ENCODE measurements at regions not wholly inside any gene's neighbourhood (a gene's known extent, or its start where the extent isn't known, plus 50 kb on each side); places are given as distances from the start of the nearest gene placed in this dataset.

DNA sequence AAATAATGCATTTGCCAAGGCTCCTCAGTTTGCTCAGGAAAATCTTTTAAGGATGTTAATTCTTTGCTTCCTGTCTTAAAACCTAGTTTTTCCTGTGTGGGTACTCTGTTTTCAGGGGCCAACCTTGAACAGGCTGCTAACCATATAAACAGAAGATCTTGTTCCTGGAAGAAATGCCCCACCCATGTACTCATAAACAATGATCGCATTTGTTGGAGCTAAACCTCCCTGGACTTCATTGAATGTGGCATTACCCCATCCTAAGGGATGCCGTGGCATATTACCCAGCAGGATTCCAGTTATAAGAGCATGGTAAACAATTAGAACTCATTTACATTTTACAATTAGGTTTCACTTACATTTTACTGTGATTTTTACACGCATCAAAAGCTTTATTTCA, 436.0 kb downstream of the ZNF608 start:
- DNase-seq, result no peak

DNA sequence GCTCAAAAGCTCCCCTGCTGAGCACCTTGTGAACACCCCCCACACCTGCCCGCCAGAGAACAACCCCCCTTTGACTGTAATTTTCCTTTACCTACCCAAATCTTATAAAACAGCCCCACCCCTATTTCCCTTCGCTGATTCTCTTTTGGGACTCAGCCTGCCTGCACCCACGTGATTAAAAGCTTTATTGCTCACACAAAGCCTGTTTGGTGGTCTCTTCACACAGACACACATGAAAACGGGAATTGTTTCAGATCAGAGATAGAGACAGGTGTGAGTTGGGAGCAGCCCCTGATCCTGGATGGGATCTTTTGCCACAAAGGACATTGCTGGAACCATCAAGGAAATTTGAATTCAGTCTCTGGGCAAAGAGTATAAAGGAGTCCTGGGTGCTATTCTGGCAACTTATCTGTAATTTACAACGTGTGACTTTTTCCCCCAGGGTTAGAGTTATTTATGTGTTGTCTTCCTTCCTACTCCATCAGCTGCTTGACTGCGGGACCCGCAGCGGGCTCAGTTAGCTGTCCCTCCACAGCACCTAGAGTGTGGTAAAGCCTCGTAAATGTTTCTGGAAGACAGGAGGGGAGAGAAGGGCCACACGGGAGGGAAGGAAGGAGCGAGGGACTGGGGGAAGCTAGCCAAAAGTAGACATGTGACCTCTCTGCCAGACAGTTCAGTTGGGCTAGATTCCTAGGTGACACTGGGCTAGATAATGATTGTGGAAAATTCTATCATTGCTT, 437.0 kb downstream of the ZNF608 start:
- Histone ChIP-seq H3K9me3 (replicated peaks in 1 of 2; ENCODE audit: control insufficient read depth in 1 of 2, insufficient read depth in 1 of 2, low read length in 2 of 2) (no peaks in the 10 kb centered on the region), H3K4me1 (ENCODE audit: control insufficient read depth in 1 of 2, insufficient read depth in 2 of 2, low read length in 2 of 2) (no peaks in the 10 kb centered on the region), H3K36me3 (replicated peaks in 1 of 2; ENCODE audit: control insufficient read depth in 1 of 2, insufficient read depth in 2 of 2, low read length in 2 of 2) (no peaks in the 10 kb centered on the region), H3K79me2 (ENCODE audit: insufficient read depth, low read length) (no peaks in the 10 kb centered on the region), H3K27ac (ENCODE audit: low read depth in 1 of 2, low read length in 2 of 2) (no peak overlapping the region), H4K20me1 (ENCODE audit: insufficient read depth, low read length) (no peaks in the 10 kb centered on the region), H2AFZ (ENCODE audit: insufficient read depth, low read depth, low read length, poor library complexity, severe bottlenecking) (no peak overlapping the region), H3K27me3 (ENCODE audit: control insufficient read depth in 2 of 2, insufficient read depth in 2 of 2, low read length in 2 of 2) (no peaks in the 10 kb centered on the region), H3K4me2 (replicated peaks; ENCODE audit: extremely low read depth, low read length, poor library complexity, severe bottlenecking) (no peak overlapping the region), H3K4me3 (replicated peaks in 1 of 3; ENCODE audit: low read depth in 2 of 3, low read length in 3 of 3) (no peak overlapping the region), H3K9ac (ENCODE audit: insufficient read depth, low read length, poor library complexity, severe bottlenecking) (no peak overlapping the region)
- no peak for TF ChIP-seq CTCF (IDR thresholded peaks at IDR 0.05)
- Mint-ChIP-seq H3K9me3 (peaks cover 2 to 9% (median 3%) of the 10 kb centered on the region in 7 donors), H3K36me3 (no peaks in the 10 kb centered on the region), H3K4me3 (no peak overlapping the region), H3K27ac (no peak overlapping the region), H3K4me1 (no peaks in the 10 kb centered on the region), H3K27me3 (ENCODE audit: low read depth in 3 of 3) (peaks cover 0 to 1% (median 0%) of the 10 kb centered on the region in 3 donors)
- 23% methylated on average over 8 of the region's 11 CpGs for WGBS (ENCODE audit: insufficient coverage)
- no peak for DNase-seq
- intact Hi-C loops (cut with micrococcal nuclease), result no loop called here

More for the DNA sequence above, 436.0 kb downstream of the ZNF608 start:
- H3K4me3 ChIP-seq (replicated peaks in 1 of 3; ENCODE audit: low read depth in 2 of 3, low read length in 3 of 3), result no peak overlapping the region
- no peaks in the 10 kb centered on the region for H3K36me3 ChIP-seq (replicated peaks in 1 of 2; ENCODE audit: control insufficient read depth in 1 of 2, insufficient read depth in 2 of 2, low read length in 2 of 2)
- no peak overlapping the region for H2AFZ ChIP-seq (ENCODE audit: insufficient read depth, low read depth, low read length, poor library complexity, severe bottlenecking)
- no peak overlapping the region for H3K27ac ChIP-seq (ENCODE audit: low read depth in 1 of 2, low read length in 2 of 2)
- Mint-ChIP-seq H3K4me1 (no peaks in the 10 kb centered on the region), H3K9me3 (peaks cover 4 to 14% (median 7%) of the 10 kb centered on the region in 7 donors), H3K4me3 (no peak overlapping the region), H3K36me3 (no peaks in the 10 kb centered on the region), H3K27me3 (ENCODE audit: low read depth in 3 of 3) (peaks cover 0 to 1% (median 0%) of the 10 kb centered on the region in 3 donors), H3K27ac (no peak overlapping the region)
- H3K79me2 ChIP-seq (ENCODE audit: insufficient read depth, low read length), result no peaks in the 10 kb centered on the region
- no peak overlapping the region for H3K9ac ChIP-seq (ENCODE audit: insufficient read depth, low read length, poor library complexity, severe bottlenecking)
- intact Hi-C loops (cut with micrococcal nuclease), result no loop called here
- no peaks in the 10 kb centered on the region for H4K20me1 ChIP-seq (ENCODE audit: insufficient read depth, low read length)
- no peak overlapping the region for H3K4me2 ChIP-seq (replicated peaks; ENCODE audit: extremely low read depth, low read length, poor library complexity, severe bottlenecking)
- WGBS (ENCODE audit: insufficient coverage), result no CpG with 5 or more reads among the region's 3 CpGs
- H3K4me1 ChIP-seq (ENCODE audit: control insufficient read depth in 1 of 2, insufficient read depth in 2 of 2, low read length in 2 of 2), result no peaks in the 10 kb centered on the region
- no peak for TF ChIP-seq CTCF (IDR thresholded peaks at IDR 0.05)
- H3K9me3 ChIP-seq (replicated peaks in 1 of 2; ENCODE audit: control insufficient read depth in 1 of 2, insufficient read depth in 1 of 2, low read length in 2 of 2), result peaks cover 0 to 4% of the 10 kb centered on the region in 2 donors
- H3K27me3 ChIP-seq (ENCODE audit: control insufficient read depth in 2 of 2, insufficient read depth in 2 of 2, low read length in 2 of 2), result no peaks in the 10 kb centered on the region

Measured in CD14-positive monocyte (primary cell).